Keratinocyte (primary cell): ENCODE measurements at regions not wholly inside any gene's neighbourhood (a gene's known extent, or its start where the extent isn't known, plus 50 kb on each side); places are given as distances from the start of the nearest gene placed in this dataset.

Experiments used
- DNase-seq: peaks from one replicate; pipeline ENCODE4 v3.0.0-alpha.2; 2011; ENCODE audit warnings: low read depth, missing footprints, low spot score
- FAIRE-seq: peaks from 2 replicates; lab custom pipeline; 2011; peaks lifted over from hg19 to GRCh38; lab: Jason Lieb, UNC
- H2AFZ ChIP-seq: 2 replicates; pipeline ENCODE4 v1.6.0; 2012; ENCODE audit warnings: low read length, control low read depth, inconsistent platforms; ENCODE audit not compliant: control insufficient read depth
- H3K27ac ChIP-seq: 2 replicates; pipeline ENCODE4 v1.5.1; 2011; ENCODE audit warnings: low read length; ENCODE audit not compliant: control insufficient read depth, insufficient read depth
- H3K27me3 ChIP-seq: 3 replicates; pipeline ENCODE4 v1.6.0; 2011; ENCODE audit warnings: low read length; ENCODE audit not compliant: control insufficient read depth, insufficient read depth; ENCODE audit errors: extremely low read depth
- H3K36me3 ChIP-seq, 2 experiments: 2 replicates in 1 of 2; 3 replicates in 1 of 2; pipeline ENCODE4 v1.5.1; 2011; ENCODE audit warnings: low read length in 2 of 2, mild to moderate bottlenecking in 1 of 2; ENCODE audit not compliant: control insufficient read depth in 2 of 2, insufficient read depth in 2 of 2; ENCODE audit errors: extremely low read depth in 1 of 2
- H3K4me1 ChIP-seq: 3 replicates; pipeline ENCODE4 v1.5.1; 2011; ENCODE audit warnings: low read length; ENCODE audit not compliant: control insufficient read depth, insufficient read depth; ENCODE audit errors: extremely low read depth
- H3K4me2 ChIP-seq: 3 replicates; pipeline ENCODE4 v1.6.0; 2011; ENCODE audit warnings: low read depth, low read length; ENCODE audit not compliant: control insufficient read depth, insufficient read depth; ENCODE audit errors: extremely low read depth
- H3K4me3 ChIP-seq, 3 experiments: fragments of 200-600 bp in 1 of 3; sonication (generic) in 1 of 3; 2 replicates in 2 of 3; 3 replicates in 1 of 3; pipeline ENCODE4 v1.5.1; 2011 to 2016; ENCODE audit warnings: low read length in 3 of 3, mild to moderate bottlenecking in 3 of 3, control low read depth in 2 of 3, inconsistent platforms in 1 of 3, low read depth in 1 of 3, mixed read lengths in 1 of 3, mixed run types in 1 of 3, moderate library complexity in 1 of 3; ENCODE audit not compliant: control insufficient read depth in 2 of 3, insufficient read depth in 2 of 3; ENCODE audit errors: extremely low read depth in 1 of 3
- H3K79me2 ChIP-seq: 2 replicates; pipeline ENCODE4 v1.6.0; 2012; ENCODE audit warnings: low read length; ENCODE audit not compliant: control insufficient read depth, insufficient read depth
- H3K9ac ChIP-seq: 3 replicates; pipeline ENCODE4 v1.6.0; 2011; ENCODE audit warnings: low read length; ENCODE audit not compliant: control insufficient read depth, insufficient read depth; ENCODE audit errors: extremely low read depth
- H3K9me1 ChIP-seq: 3 replicates; pipeline ENCODE4 v1.6.0; 2011; ENCODE audit warnings: low read length; ENCODE audit not compliant: control insufficient read depth, insufficient read depth; ENCODE audit errors: extremely low read depth
- H3K9me3 ChIP-seq: 2 replicates; pipeline ENCODE4 v1.5.1; 2012; ENCODE audit warnings: low read depth, low read length; ENCODE audit not compliant: control insufficient read depth
- H4K20me1 ChIP-seq: 3 replicates; pipeline ENCODE4 v1.6.0; 2011; ENCODE audit warnings: low read length; ENCODE audit not compliant: control insufficient read depth, insufficient read depth; ENCODE audit errors: extremely low read depth
- EZH2 ChIP-seq: IDR thresholded peaks from one replicate; pipeline ENCODE4 v1.6.1; 2012; ENCODE audit warnings: inconsistent platforms, mild to moderate bottlenecking, low read length, moderate library complexity
- dilution Hi-C: fragments of 300-500 bp; cut with MboI; formaldehyde crosslinking; loops from one replicate; pipeline ENCODE4 v1.7.0; 2020; ENCODE audit warnings: low sequenced_read_pairs; ENCODE audit not compliant: extremely low pct_ligation_motif_present
- TF ChIP-seq, protein P1 (sequence below), 3 experiments: IDR thresholded peaks in 1 of 3; conservative IDR thresholded peaks in 1 of 3; optimal IDR thresholded peaks in 1 of 3; 2 replicates in 2 of 3; 3 replicates in 1 of 3; pipeline versions ENCODE3 to v1.5.1; 2011; ENCODE audit warnings: low read length in 3 of 3, mild to moderate bottlenecking in 3 of 3, moderate library complexity in 2 of 3, control low read depth in 1 of 3, inconsistent platforms in 1 of 3; ENCODE audit not compliant: insufficient read depth in 2 of 3; ENCODE audit errors: extremely low read depth in 1 of 3

DNA sequence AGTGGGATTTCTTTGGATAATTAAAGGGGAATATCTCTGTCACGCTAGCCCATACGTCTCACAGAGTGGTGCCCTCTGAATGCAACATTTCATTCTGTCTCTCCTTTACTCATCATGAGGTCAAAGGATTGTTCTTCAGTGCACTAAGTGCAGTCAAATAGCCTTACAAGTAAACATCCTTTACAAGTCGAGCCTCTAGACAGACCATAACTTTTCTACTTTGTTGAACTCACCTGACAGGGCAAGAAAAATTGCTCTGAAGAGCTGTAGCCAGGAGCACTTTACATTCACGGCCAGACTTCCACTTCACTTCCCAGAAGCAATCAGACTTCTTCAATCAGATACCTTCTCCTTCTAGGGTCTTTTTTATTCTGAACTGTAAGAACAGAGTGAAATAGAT, 768.0 kb upstream of the TMPRSS15 start:
- Histone ChIP-seq H3K27ac (no peak overlapping the region), H3K79me2 (no peaks in the 10 kb centered on the region), H3K9me3 (peaks cover 2% of the 10 kb centered on the region), H2AFZ (no peak overlapping the region), H3K36me3 (no peaks in the 10 kb centered on the region), H3K9ac (no peak overlapping the region), H3K4me1 (no peaks in the 10 kb centered on the region), H3K4me2 (no peak overlapping the region), H3K4me3 (no peak overlapping the region), H3K9me1 (no peaks in the 10 kb centered on the region), H4K20me1 (no peaks in the 10 kb centered on the region), H3K27me3 (no peaks in the 10 kb centered on the region)
- DNase-seq (no peak), FAIRE-seq (no peak)
- no peak for TF ChIP-seq EZH2
- TF ChIP-seq, protein P1, sequence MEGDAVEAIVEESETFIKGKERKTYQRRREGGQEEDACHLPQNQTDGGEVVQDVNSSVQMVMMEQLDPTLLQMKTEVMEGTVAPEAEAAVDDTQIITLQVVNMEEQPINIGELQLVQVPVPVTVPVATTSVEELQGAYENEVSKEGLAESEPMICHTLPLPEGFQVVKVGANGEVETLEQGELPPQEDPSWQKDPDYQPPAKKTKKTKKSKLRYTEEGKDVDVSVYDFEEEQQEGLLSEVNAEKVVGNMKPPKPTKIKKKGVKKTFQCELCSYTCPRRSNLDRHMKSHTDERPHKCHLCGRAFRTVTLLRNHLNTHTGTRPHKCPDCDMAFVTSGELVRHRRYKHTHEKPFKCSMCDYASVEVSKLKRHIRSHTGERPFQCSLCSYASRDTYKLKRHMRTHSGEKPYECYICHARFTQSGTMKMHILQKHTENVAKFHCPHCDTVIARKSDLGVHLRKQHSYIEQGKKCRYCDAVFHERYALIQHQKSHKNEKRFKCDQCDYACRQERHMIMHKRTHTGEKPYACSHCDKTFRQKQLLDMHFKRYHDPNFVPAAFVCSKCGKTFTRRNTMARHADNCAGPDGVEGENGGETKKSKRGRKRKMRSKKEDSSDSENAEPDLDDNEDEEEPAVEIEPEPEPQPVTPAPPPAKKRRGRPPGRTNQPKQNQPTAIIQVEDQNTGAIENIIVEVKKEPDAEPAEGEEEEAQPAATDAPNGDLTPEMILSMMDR (optimal IDR thresholded peaks at IDR 0.05 in 1 of 3, IDR thresholded peaks at IDR 0.05 in 1 of 3, conservative IDR thresholded peaks at IDR 0.05 in 1 of 3; ENCODE audit: extremely low read depth in 1 of 3, insufficient read depth in 2 of 3, low read length in 3 of 3) = no peak
- dilution Hi-C loops = no loop called here

DNA sequence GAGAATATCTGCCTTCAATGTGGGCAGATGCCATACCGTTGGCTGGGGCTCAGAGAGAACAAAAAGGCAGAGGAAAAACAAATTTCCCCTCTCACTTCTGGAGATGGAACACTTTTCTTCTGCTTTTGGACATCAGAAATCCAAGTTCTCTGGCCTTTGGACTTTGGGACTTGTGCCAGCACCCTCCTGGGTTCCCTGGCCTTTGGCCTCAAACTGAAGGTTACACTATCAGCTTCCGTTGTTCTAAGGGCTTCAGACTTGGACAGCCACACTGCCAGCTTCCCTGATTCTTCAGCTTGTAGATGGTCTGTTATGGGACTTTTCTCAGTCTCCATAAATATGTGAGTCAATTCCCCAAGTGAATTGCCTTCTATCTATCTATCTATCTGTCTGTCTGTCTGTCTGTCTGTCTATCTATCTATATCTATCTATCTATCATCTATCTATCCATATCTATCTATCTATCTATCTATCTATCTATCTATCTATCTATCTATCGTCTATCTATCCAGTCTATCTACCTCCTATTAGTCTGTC, 778.1 kb upstream of the TMPRSS15 start:
- Histone ChIP-seq H3K4me3 (no peak overlapping the region), H2AFZ (no peak overlapping the region), H3K4me1 (no peaks in the 10 kb centered on the region), H3K79me2 (no peaks in the 10 kb centered on the region), H3K36me3 (no peaks in the 10 kb centered on the region), H3K4me2 (no peak overlapping the region), H4K20me1 (no peaks in the 10 kb centered on the region), H3K27ac (no peak overlapping the region), H3K9me3 (no peaks in the 10 kb centered on the region), H3K27me3 (no peaks in the 10 kb centered on the region), H3K9ac (no peak overlapping the region), H3K9me1 (no peaks in the 10 kb centered on the region)
- FAIRE-seq (no peak), DNase-seq (no peak)
- dilution Hi-C loops = no loop called here
- TF ChIP-seq, protein P1 (optimal IDR thresholded peaks at IDR 0.05 in 1 of 3, IDR thresholded peaks at IDR 0.05 in 1 of 3, conservative IDR thresholded peaks at IDR 0.05 in 1 of 3; ENCODE audit: extremely low read depth in 1 of 3, insufficient read depth in 2 of 3, low read length in 3 of 3) = no peak
- TF ChIP-seq EZH2 = no peak
